A549 (cell line): ENCODE measurements at regions not wholly inside any gene's neighbourhood (a gene's known extent, or its start where the extent isn't known, plus 50 kb on each side); places are given as distances from the start of the nearest gene placed in this dataset.

Experiments
- CEBPB ChIP-seq, 2 experiments: fragments of >200 bp in 1 of 2; sonication (Bioruptor Twin) in 1 of 2; formaldehyde crosslinking in 1 of 2; IDR thresholded peaks; 2 replicates each; pipeline ENCODE4 v1.6.1; 2012 to 2016
- CTCF ChIP-seq: fragments of >200 bp; sonication (Bioruptor Twin); formaldehyde crosslinking; IDR thresholded peaks from 3 replicates; pipeline ENCODE4 v1.5.1; 2016
- JUNB ChIP-seq: fragments of >200 bp; sonication (Bioruptor Twin); formaldehyde crosslinking; IDR thresholded peaks from 2 replicates; pipeline ENCODE4 v1.6.1; 2016
- MAFK ChIP-seq: fragments of 450-650 bp; IDR thresholded peaks from 2 replicates; pipeline ENCODE4 v1.6.1; 2014; ENCODE audit not compliant: partially characterized antibody
- NFE2L2 ChIP-seq: fragments of 150-350 bp; conservative IDR thresholded peaks from 2 replicates; pipeline ENCODE4 v1.6.1; 2014; ENCODE audit warnings: low read length
- POLR2A ChIP-seq: IDR thresholded peaks from 2 replicates; pipeline ENCODE4 v1.6.1; 2012; ENCODE audit warnings: mild to moderate bottlenecking, low read length
- RAD21 ChIP-seq, 2 experiments: fragments of >200 bp in 1 of 2; sonication (Bioruptor Twin) in 1 of 2; formaldehyde crosslinking in 1 of 2; IDR thresholded peaks in 1 of 2; conservative IDR thresholded peaks in 1 of 2; 2 replicates in 1 of 2; 3 replicates in 1 of 2; pipeline ENCODE4 v1.6.1; 2012 to 2018; ENCODE audit warnings: inconsistent platforms in 1 of 2
- RFX5 ChIP-seq: fragments of 450-650 bp; IDR thresholded peaks from 2 replicates; pipeline ENCODE4 v1.7.1; 2014; ENCODE audit warnings: antibody characterized with exemption, mild to moderate bottlenecking, moderate library complexity
- SMC3 ChIP-seq: fragments of >200 bp; sonication (Bioruptor Twin); formaldehyde crosslinking; IDR thresholded peaks from 3 replicates; pipeline ENCODE4 v1.6.1; 2018; ENCODE audit warnings: inconsistent platforms

DNA sequence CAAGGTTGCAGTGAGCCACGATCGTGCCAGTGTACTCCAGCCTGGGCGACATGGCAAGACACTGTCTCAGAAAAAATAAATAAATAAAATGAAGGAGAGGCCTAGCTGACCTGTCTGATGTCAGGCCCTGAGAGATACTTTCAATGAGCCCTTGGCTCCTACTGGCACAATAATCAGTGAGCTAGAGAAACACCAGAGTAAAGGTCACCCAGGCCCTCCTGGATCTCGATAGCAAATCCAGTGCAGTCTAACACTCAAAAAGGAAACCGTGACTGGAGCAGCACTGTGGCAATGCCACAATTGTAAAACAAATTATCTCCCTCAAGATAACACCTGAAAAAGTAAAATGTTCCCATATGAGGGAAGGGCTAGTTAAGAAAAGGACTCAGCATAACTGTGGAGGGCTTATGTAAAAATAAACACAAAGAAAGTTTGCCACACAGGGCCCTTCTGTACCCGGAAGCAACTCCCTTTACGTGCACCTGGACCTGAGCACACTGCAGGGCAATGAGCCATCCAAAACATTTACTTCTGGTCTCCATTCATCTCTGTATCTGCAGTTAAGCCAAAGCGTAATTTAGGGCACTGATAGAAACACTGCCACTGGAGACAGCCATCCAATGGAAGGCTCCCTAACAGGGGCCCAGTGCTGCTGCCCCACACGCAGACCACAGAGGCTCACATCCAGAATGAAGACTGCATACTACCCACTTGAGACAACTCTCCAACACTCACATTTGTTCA, 293.1 kb upstream of the HSFY2 start:
- TF ChIP-seq POLR2A = no peak
- no peak for TF ChIP-seq CTCF
- no peak for TF ChIP-seq NFE2L2
- TF ChIP-seq JUNB = no peak
- no peak for TF ChIP-seq MAFK
- no peak for TF ChIP-seq RAD21 (conservative IDR thresholded peaks at IDR 0.05 in 1 of 2, IDR thresholded peaks at IDR 0.05 in 1 of 2)
- TF ChIP-seq SMC3 = no peak
- TF ChIP-seq RFX5 = no peak
- TF ChIP-seq CEBPB (IDR thresholded peaks at IDR 0.05) = no peak
